NT2/D1 (cell line): ENCODE measurements at regions not wholly inside any gene's neighbourhood (a gene's known extent, or its start where the extent isn't known, plus 50 kb on each side); places are given as distances from the start of the nearest gene placed in this dataset.

Experiments
- DNase-seq: peaks from one replicate; pipeline ENCODE4 v3.0.0-alpha.2; 2011; ENCODE audit warnings: low read depth, low spot score
- H3K27me3 ChIP-seq: 2 replicates; pipeline ENCODE4 v1.6.0; 2011; ENCODE audit warnings: mild to moderate bottlenecking; ENCODE audit not compliant: insufficient read length, insufficient read depth
- H3K36me3 ChIP-seq: 2 replicates; pipeline ENCODE4 v1.6.1; 2011; ENCODE audit warnings: mild to moderate bottlenecking, low read length, mixed read lengths; ENCODE audit not compliant: insufficient read depth, insufficient read length
- H3K4me1 ChIP-seq: 2 replicates; pipeline ENCODE4 v1.5.1; 2011; ENCODE audit not compliant: insufficient read depth, insufficient read length
- H3K4me3 ChIP-seq: 2 replicates; pipeline ENCODE4 v1.5.1; 2011; ENCODE audit warnings: low read depth; ENCODE audit not compliant: insufficient read length
- H3K9ac ChIP-seq: 2 replicates; pipeline ENCODE4 v1.6.0; 2011; ENCODE audit warnings: low read depth; ENCODE audit not compliant: insufficient read length
- H3K9me3 ChIP-seq: 2 replicates; pipeline ENCODE4 v1.5.1; 2011; ENCODE audit warnings: mild to moderate bottlenecking, low read length; ENCODE audit not compliant: insufficient read depth
- SUZ12 ChIP-seq: IDR thresholded peaks from 2 replicates; pipeline ENCODE4 v1.6.1; 2011; ENCODE audit not compliant: insufficient read length, insufficient read depth; ENCODE audit errors: extremely low read depth
- YY1 ChIP-seq: IDR thresholded peaks from 2 replicates; pipeline ENCODE4 v1.6.1; 2011; ENCODE audit not compliant: insufficient read length, insufficient read depth
- ZNF274 ChIP-seq: IDR thresholded peaks from 2 replicates; pipeline ENCODE4 v1.6.1; 2011; ENCODE audit warnings: mild to moderate bottlenecking, low read depth, low read length

DNA sequence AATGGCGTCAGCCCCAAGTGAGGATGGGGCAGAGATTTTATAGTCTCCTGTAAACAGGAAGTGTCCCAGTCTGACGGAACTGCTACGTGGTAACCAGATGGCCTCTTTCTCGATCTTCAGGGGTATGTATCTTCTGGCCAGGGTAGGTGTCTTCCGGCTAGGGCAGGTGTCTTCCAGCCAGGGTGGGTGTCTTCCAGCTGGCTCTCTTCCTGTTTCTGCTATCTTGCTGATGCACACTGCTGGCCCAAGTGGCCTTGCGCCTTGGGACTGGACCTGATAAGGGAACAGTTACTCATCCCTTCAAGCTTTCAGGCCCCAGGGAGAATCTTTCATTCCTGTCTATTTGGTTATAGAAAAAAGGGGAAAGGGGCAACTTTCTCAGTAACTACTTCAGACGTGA, 178.7 kb upstream of the MAGEE2 start:
- no peaks in the 10 kb centered on the region; the same call in 1 of the 2 replicates for H3K9me3 ChIP-seq

DNA sequence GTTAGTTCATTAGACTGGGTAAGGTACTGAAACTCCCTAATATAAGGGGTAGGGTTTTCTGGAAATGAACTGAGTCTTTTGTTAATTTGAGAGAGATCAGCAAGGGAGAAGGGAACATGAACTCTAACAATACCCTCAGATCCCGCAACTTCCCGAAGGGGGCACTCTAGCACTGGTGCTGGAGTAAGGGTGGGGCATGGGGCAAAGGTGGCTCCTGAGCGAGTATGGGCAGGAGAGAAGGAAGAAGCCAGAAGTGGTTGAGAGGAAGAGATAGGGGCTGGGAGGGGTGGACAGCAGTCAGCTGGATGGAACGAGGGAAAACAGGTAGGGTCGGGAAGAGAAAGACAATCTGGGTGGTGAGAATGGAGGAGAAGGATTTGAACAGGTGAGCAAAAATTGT, 183.2 kb upstream of the MAGEE2 start:
- Histone ChIP-seq H3K4me3 (no peak overlapping the region), H3K4me1 (no peaks in the 10 kb centered on the region), H3K36me3 (no peaks in the 10 kb centered on the region), H3K27me3 (no peaks in the 10 kb centered on the region), H3K9me3 (no peaks in the 10 kb centered on the region; the same call in 1 of the 2 replicates), H3K9ac (no peak overlapping the region)
- no peak for TF ChIP-seq SUZ12
- TF ChIP-seq YY1: no peak
- no peak for TF ChIP-seq ZNF274
- DNase-seq: no peak

More for the DNA sequence above, 178.7 kb upstream of the MAGEE2 start:
- no peak for DNase-seq
- H3K27me3 ChIP-seq: no peaks in the 10 kb centered on the region
- TF ChIP-seq SUZ12 (no peak), ZNF274 (no peak), YY1 (no peak)
- H3K36me3 ChIP-seq: no peaks in the 10 kb centered on the region
- H3K4me1 ChIP-seq: no peaks in the 10 kb centered on the region
- H3K9ac ChIP-seq: no peak overlapping the region
- H3K4me3 ChIP-seq: no peak overlapping the region

GRCh38 chrX:75986976-75987375, 185.9 kb upstream of the PBDC1 start:
- Histone ChIP-seq H3K4me1 (peaks cover 3% of the 10 kb centered on the region), H3K4me3 (no peak overlapping the region), H3K9ac (no peak overlapping the region), H3K27me3 (no peaks in the 10 kb centered on the region), H3K9me3 (no peaks in the 10 kb centered on the region), H3K36me3 (no peaks in the 10 kb centered on the region)
- no peak for TF ChIP-seq ZNF274
- no peak for TF ChIP-seq YY1
- TF ChIP-seq SUZ12: no peak
- no peak for DNase-seq

DNA sequence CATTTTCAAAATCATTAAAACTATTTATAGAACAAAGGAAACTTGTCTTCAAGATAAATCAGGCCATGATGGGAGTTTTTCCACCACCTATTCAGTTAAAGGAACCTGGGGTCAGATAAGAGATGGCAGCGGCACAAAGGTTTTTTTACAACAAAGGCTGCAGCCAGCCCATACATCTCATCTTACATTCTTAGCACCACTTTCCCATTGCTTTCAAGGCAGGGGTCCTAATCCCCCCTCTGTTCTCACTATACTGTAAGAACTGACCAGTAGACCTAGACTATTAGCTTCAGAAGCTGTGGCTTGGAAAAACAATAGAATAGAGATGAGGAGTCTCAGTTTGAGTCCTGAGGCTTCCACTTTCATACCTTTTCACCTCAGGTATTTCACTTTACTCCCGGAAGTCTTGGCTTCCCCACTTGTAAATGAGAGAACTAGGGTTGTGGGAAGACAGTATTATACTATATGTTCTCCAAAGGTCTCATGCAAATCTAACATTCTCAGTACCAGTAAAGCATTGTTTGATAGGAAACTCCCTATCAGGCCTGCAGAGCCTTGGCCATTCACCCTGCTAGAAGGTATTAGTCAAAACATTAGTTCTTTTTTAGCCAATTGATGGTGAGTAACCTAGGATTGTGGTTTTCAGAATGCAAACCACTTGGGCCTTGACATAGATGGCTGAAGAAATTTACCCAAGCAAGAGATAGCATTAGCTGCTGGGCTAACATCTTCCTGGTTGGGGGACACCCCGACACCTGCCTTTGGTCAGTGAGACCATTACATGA, 182.9 kb upstream of the PBDC1 start:
- TF ChIP-seq SUZ12: no peak
- no peak for TF ChIP-seq YY1
- no peak for TF ChIP-seq ZNF274
- H3K9me3 ChIP-seq: no peaks in the 10 kb centered on the region
- no peak overlapping the region for H3K9ac ChIP-seq
- DNase-seq: no peak
- H3K27me3 ChIP-seq: no peaks in the 10 kb centered on the region
- no peaks in the 10 kb centered on the region for H3K36me3 ChIP-seq
- no peak overlapping the region for H3K4me3 ChIP-seq
- peaks cover 3% of the 10 kb centered on the region for H3K4me1 ChIP-seq

DNA sequence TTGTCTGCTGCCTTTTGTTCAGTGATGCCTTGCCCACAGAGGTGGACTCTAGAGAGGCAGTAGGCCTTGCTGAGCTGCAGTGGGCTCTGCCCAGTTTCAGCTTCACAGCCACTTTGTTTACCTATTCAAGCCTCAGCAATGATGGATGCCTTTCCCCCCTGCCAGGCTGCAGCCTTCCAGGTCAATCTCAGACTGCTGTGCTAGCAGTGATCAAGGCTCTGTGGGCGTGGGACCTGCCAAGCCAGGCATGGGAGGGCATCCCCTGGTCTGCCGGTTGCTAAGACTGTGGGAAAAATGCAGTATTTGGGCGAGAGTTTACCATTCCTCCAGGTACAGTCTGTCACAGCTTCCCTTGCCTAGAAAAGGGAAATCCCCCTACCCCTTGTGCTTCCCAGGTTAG, 175.2 kb upstream of the PBDC1 start:
- Histone ChIP-seq H3K27me3 (no peaks in the 10 kb centered on the region), H3K36me3 (no peaks in the 10 kb centered on the region), H3K9ac (no peak overlapping the region), H3K4me3 (no peak overlapping the region), H3K4me1 (no peaks in the 10 kb centered on the region), H3K9me3 (no peaks in the 10 kb centered on the region)
- DNase-seq: no peak
- TF ChIP-seq ZNF274: no peak
- TF ChIP-seq YY1: no peak
- no peak for TF ChIP-seq SUZ12

DNA sequence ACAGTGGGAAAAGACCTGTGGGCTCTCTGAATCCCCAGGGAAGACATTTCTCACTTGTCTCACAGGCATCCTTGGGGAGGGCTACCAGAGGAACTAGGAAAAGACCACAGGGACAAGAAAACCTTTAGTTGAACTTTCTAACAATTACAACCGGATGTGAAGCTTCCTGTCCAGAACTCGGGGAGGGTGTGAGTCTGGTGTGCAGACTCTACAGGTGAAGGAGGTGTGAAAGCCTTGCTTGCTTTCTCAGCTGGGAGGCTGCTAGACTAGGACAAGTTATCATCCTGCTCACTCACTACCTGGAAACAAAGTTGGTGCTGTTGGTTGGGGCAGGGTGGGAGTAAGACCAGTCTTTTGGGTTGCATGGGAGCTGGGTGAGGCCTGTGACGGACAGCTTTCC, 158.5 kb upstream of the PBDC1 start:
- Histone ChIP-seq H3K4me1 (no peaks in the 10 kb centered on the region), H3K9me3 (peaks cover 20% of the 10 kb centered on the region; the same call in 1 of the 2 replicates), H3K9ac (no peak overlapping the region), H3K4me3 (no peak overlapping the region), H3K36me3 (no peaks in the 10 kb centered on the region), H3K27me3 (no peaks in the 10 kb centered on the region)
- DNase-seq: no peak
- no peak for TF ChIP-seq YY1
- TF ChIP-seq SUZ12: no peak
- no peak for TF ChIP-seq ZNF274

DNA sequence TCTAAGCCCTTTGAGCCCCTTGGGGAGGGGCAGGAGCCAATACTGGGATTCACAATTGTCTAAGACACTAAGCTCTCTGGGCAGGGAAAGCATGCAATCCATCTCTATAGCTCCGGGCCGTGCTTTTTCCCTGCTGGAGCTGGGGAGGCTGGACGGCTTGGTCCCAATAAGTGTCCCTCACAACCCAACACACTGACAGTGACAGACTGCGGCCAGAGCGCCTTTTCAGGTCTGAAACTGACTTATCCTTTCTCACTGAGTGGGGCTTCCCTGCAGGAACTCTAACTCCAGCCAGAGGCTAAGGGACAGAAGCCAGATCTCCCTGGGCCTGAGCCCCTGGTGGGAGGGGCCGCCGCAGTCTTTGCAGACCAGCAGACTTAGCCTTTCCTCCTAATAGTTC, 146.6 kb upstream of the PBDC1 start:
- peaks cover 3% of the 10 kb centered on the region for H3K4me1 ChIP-seq
- TF ChIP-seq SUZ12 (no peak), ZNF274 (no peak), YY1 (no peak)
- H3K9ac ChIP-seq: no peak overlapping the region
- H3K27me3 ChIP-seq: no peaks in the 10 kb centered on the region
- H3K4me3 ChIP-seq: no peak overlapping the region
- no peaks in the 10 kb centered on the region for H3K36me3 ChIP-seq
- no peaks in the 10 kb centered on the region for H3K9me3 ChIP-seq
- no peak for DNase-seq
